ENCODE measurements at regions not wholly inside any gene's neighbourhood (a gene's known extent, or its start where the extent isn't known, plus 50 kb on each side); places are given as distances from the start of the nearest gene placed in this dataset.

GRCh38 chr21:32843561-32843960, 72.0 kb upstream of the PAXBP1 start:
- ChIA-PET CTCF (no interaction called here), POLR2A (ENCODE audit: low non-redundant PET) (no interaction called here)
- Histone ChIP-seq H3K27me3 (replicated peaks; ENCODE audit: insufficient read depth, low read depth, low read length, poor library complexity) (peaks cover 65% of the 10 kb centered on the region), H3K4me3 (ENCODE audit: low read depth, low read length, poor library complexity, severe bottlenecking) (no peak overlapping the region), H3K4me1 (ENCODE audit: insufficient read depth, low read length, poor library complexity, severe bottlenecking) (peaks cover 13% of the 10 kb centered on the region), H3K36me3 (ENCODE audit: insufficient read depth, low read length, poor library complexity, severe bottlenecking) (no peaks in the 10 kb centered on the region), H3K27ac (ENCODE audit: low read depth, low read length, poor library complexity, severe bottlenecking) (no peak overlapping the region), H3K9me3 (ENCODE audit: low read depth, low read length, poor library complexity, severe bottlenecking) (no peaks in the 10 kb centered on the region)
- intact Hi-C loops (cut with micrococcal nuclease; ENCODE audit: unreplicated experiment), result no loop called here
- no peak for DNase-seq (ENCODE audit: low spot score)
- no TSS peak for BruUV-seq (replicated peaks)
- no peak for TF ChIP-seq EZH2 (IDR thresholded peaks at IDR 0.05; ENCODE audit: borderline replicate concordance, low read depth, low read length, poor library complexity, severe bottlenecking)
- no peak for TF ChIP-seq CTCF (conservative IDR thresholded peaks at IDR 0.05; ENCODE audit: low read depth, low read length)

DNA sequence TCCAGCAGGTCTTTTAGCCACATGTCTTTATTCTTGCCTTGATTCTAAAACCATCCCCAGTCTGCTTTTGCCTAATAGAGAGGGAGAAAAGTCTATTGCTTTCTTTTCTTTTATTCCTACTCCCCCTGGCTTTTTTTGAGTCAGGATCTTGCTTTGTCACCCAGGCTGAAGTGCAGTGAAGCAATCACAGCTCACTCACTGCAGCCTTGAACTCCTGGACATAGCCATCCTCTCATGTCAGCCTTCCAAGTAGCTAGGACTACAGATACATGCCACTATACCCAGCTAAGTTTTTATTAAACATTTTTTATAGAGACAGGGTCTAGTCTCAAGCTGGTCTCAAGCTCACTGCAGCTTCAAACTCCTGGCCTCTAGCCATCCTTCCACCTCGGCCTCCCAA, 72.5 kb upstream of the PAXBP1 start:
- TF ChIP-seq EZH2 (IDR thresholded peaks at IDR 0.05; ENCODE audit: borderline replicate concordance, low read depth, low read length, poor library complexity, severe bottlenecking), result no peak
- TF ChIP-seq CTCF (conservative IDR thresholded peaks at IDR 0.05; ENCODE audit: low read depth, low read length), result no peak
- H3K36me3 ChIP-seq (ENCODE audit: insufficient read depth, low read length, poor library complexity, severe bottlenecking), result no peaks in the 10 kb centered on the region
- H3K27me3 ChIP-seq (replicated peaks; ENCODE audit: insufficient read depth, low read depth, low read length, poor library complexity), result peaks cover 65% of the 10 kb centered on the region
- CTCF ChIA-PET, result no interaction called here
- BruUV-seq (replicated peaks), result no TSS peak
- H3K9me3 ChIP-seq (ENCODE audit: low read depth, low read length, poor library complexity, severe bottlenecking), result no peaks in the 10 kb centered on the region
- H3K27ac ChIP-seq (ENCODE audit: low read depth, low read length, poor library complexity, severe bottlenecking), result no peak overlapping the region
- DNase-seq (ENCODE audit: low spot score), result no peak
- POLR2A ChIA-PET (ENCODE audit: low non-redundant PET), result no interaction called here
- H3K4me1 ChIP-seq (ENCODE audit: insufficient read depth, low read length, poor library complexity, severe bottlenecking), result peaks cover 13% of the 10 kb centered on the region
- intact Hi-C loops (cut with micrococcal nuclease; ENCODE audit: unreplicated experiment), result no loop called here
- no peak overlapping the region for H3K4me3 ChIP-seq (ENCODE audit: low read depth, low read length, poor library complexity, severe bottlenecking)

- CTCF ChIA-PET, result no interaction called here
- TF ChIP-seq CTCF (conservative IDR thresholded peaks at IDR 0.05; ENCODE audit: low read depth, low read length), result peak; percentile 24; the same call in 1 of the 2 replicates
- TF ChIP-seq EZH2 (IDR thresholded peaks at IDR 0.05; ENCODE audit: borderline replicate concordance, low read depth, low read length, poor library complexity, severe bottlenecking), result no peak
- H3K36me3 ChIP-seq (ENCODE audit: insufficient read depth, low read length, poor library complexity, severe bottlenecking), result no peaks in the 10 kb centered on the region
- no peak overlapping the region for H3K4me3 ChIP-seq (ENCODE audit: low read depth, low read length, poor library complexity, severe bottlenecking)
- no peaks in the 10 kb centered on the region for H3K9me3 ChIP-seq (ENCODE audit: low read depth, low read length, poor library complexity, severe bottlenecking)
- intact Hi-C loops (cut with micrococcal nuclease; ENCODE audit: unreplicated experiment), result no loop called here
- POLR2A ChIA-PET (ENCODE audit: low non-redundant PET), result interaction anchor here (0.7 kb wide), 1 partner anchor 74 kb away, joined by 5 read pairs; no protein-coding TSS in a partner anchor
- peak; percentile 80 for DNase-seq (ENCODE audit: low spot score)
- no peak overlapping the region for H3K27ac ChIP-seq (ENCODE audit: low read depth, low read length, poor library complexity, severe bottlenecking)
- no TSS peak for BruUV-seq (replicated peaks)
- peaks cover 13% of the 10 kb centered on the region for H3K4me1 ChIP-seq (ENCODE audit: insufficient read depth, low read length, poor library complexity, severe bottlenecking)
- peaks cover 65% of the 10 kb centered on the region for H3K27me3 ChIP-seq (replicated peaks; ENCODE audit: insufficient read depth, low read depth, low read length, poor library complexity)
Measured at GRCh38 chr21:32844653-32845436, 73.3 kb upstream of the PAXBP1 start.

All from A673 (cell line).